ENCODE measurements at regions not wholly inside any gene's neighbourhood (a gene's known extent, or its start where the extent isn't known, plus 50 kb on each side); places are given as distances from the start of the nearest gene placed in this dataset.

DNA sequence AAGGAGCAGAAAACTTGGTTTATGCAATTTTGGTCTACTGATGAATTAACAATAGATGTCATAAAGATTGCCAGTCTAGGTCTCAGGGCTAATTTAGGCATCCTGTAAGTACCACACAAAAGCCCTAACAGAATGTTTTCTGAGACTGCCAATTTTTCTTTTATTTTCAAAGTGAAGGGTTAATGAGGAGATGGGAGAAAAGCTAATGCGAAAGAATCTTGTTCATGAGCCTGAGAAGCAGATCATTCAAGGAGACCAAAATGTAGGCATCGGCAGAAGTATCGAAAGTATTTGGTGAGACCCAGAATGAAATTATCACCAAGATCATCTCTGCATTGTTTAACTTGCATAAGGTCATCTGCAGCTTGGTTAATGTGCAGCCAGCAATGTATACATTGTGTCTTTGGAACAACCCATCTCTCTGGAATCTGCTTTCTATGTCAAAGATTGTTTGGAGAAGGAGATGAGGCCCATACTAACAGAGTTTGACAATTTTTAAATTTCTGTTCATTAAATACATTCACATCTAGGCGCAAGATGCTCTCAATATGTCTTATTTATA is 163.3 kb upstream of the GLI3 start:
- 97% methylated on average over 4 of the region's 4 CpGs for WGBS, 2 experiments (ENCODE audit: insufficient coverage in 1 of 2, insufficient read length in 1 of 2)
- no peaks in the 10 kb centered on the region for H3K27me3 Mint-ChIP-seq (ENCODE audit: insufficient read depth)
- no peaks in the 10 kb centered on the region for H3K36me3 Mint-ChIP-seq (ENCODE audit: low read depth)
- Histone ChIP-seq H3K9ac (ENCODE audit: extremely low read depth, low read length, poor library complexity, severe bottlenecking) (no peak overlapping the region), H3K9me3 (ENCODE audit: control insufficient read depth, low read length) (no peaks in the 10 kb centered on the region), H3K4me1 (ENCODE audit: control insufficient read depth, insufficient read depth, low read length) (no peaks in the 10 kb centered on the region), H3K27ac (ENCODE audit: low read depth, low read length) (no peak overlapping the region), H3K36me3 (ENCODE audit: control insufficient read depth, insufficient read depth, low read length) (no peaks in the 10 kb centered on the region), H3K27me3 (ENCODE audit: control insufficient read depth, insufficient read depth, low read length, poor library complexity, severe bottlenecking) (no peaks in the 10 kb centered on the region), H3K4me3 (ENCODE audit: low read length) (no peak overlapping the region)
- no peak for DNase-seq
- peaks cover 3% of the 10 kb centered on the region for H3K4me1 Mint-ChIP-seq
- H3K4me3 Mint-ChIP-seq, result no peak overlapping the region
- TF ChIP-seq, protein P1, sequence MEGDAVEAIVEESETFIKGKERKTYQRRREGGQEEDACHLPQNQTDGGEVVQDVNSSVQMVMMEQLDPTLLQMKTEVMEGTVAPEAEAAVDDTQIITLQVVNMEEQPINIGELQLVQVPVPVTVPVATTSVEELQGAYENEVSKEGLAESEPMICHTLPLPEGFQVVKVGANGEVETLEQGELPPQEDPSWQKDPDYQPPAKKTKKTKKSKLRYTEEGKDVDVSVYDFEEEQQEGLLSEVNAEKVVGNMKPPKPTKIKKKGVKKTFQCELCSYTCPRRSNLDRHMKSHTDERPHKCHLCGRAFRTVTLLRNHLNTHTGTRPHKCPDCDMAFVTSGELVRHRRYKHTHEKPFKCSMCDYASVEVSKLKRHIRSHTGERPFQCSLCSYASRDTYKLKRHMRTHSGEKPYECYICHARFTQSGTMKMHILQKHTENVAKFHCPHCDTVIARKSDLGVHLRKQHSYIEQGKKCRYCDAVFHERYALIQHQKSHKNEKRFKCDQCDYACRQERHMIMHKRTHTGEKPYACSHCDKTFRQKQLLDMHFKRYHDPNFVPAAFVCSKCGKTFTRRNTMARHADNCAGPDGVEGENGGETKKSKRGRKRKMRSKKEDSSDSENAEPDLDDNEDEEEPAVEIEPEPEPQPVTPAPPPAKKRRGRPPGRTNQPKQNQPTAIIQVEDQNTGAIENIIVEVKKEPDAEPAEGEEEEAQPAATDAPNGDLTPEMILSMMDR (conservative IDR thresholded peaks at IDR 0.05), result no peak
- H3K27ac Mint-ChIP-seq, result no peak overlapping the region
- no peaks in the 10 kb centered on the region for H3K9me3 Mint-ChIP-seq

- Histone ChIP-seq H3K4me1 (ENCODE audit: control insufficient read depth, insufficient read depth, low read length) (no peaks in the 10 kb centered on the region), H3K27me3 (ENCODE audit: control insufficient read depth, insufficient read depth, low read length, poor library complexity, severe bottlenecking) (no peaks in the 10 kb centered on the region), H3K9ac (ENCODE audit: extremely low read depth, low read length, poor library complexity, severe bottlenecking) (no peak overlapping the region), H3K36me3 (ENCODE audit: control insufficient read depth, insufficient read depth, low read length) (no peaks in the 10 kb centered on the region), H3K9me3 (ENCODE audit: control insufficient read depth, low read length) (no peaks in the 10 kb centered on the region), H3K27ac (ENCODE audit: low read depth, low read length) (no peak overlapping the region), H3K4me3 (ENCODE audit: low read length) (no peak overlapping the region)
- TF ChIP-seq, protein P1 (conservative IDR thresholded peaks at IDR 0.05), result no peak
- DNase-seq, result no peak
- H3K4me3 Mint-ChIP-seq, result no peak overlapping the region
- H3K36me3 Mint-ChIP-seq (ENCODE audit: low read depth), result no peaks in the 10 kb centered on the region
- no peaks in the 10 kb centered on the region for H3K4me1 Mint-ChIP-seq
- no peak overlapping the region for H3K27ac Mint-ChIP-seq
- no peaks in the 10 kb centered on the region for H3K27me3 Mint-ChIP-seq (ENCODE audit: insufficient read depth)
- no peaks in the 10 kb centered on the region for H3K9me3 Mint-ChIP-seq
These were observed 158.6 kb upstream of the GLI3 start for GRCh38 chr7:42395607-42396006.

GRCh38 chr7:42392826-42393225 is 155.8 kb upstream of the GLI3 start:
- Histone ChIP-seq H3K4me3 (ENCODE audit: low read length) (no peak overlapping the region), H3K27ac (ENCODE audit: low read depth, low read length) (no peak overlapping the region), H3K27me3 (ENCODE audit: control insufficient read depth, insufficient read depth, low read length, poor library complexity, severe bottlenecking) (no peaks in the 10 kb centered on the region), H3K4me1 (ENCODE audit: control insufficient read depth, insufficient read depth, low read length) (no peaks in the 10 kb centered on the region), H3K9me3 (ENCODE audit: control insufficient read depth, low read length) (no peaks in the 10 kb centered on the region), H3K9ac (ENCODE audit: extremely low read depth, low read length, poor library complexity, severe bottlenecking) (no peak overlapping the region), H3K36me3 (ENCODE audit: control insufficient read depth, insufficient read depth, low read length) (no peaks in the 10 kb centered on the region)
- H3K27me3 Mint-ChIP-seq (ENCODE audit: insufficient read depth), result no peaks in the 10 kb centered on the region
- no peaks in the 10 kb centered on the region for H3K4me1 Mint-ChIP-seq
- H3K27ac Mint-ChIP-seq, result no peak overlapping the region
- no peak overlapping the region for H3K4me3 Mint-ChIP-seq
- WGBS, 2 experiments (ENCODE audit: insufficient coverage in 1 of 2, insufficient read length in 1 of 2), result 94% methylated on average over 3 of the region's 3 CpGs
- no peaks in the 10 kb centered on the region for H3K36me3 Mint-ChIP-seq (ENCODE audit: low read depth)
- no peak for DNase-seq
- TF ChIP-seq, protein P1 (conservative IDR thresholded peaks at IDR 0.05), result no peak
- H3K9me3 Mint-ChIP-seq, result no peaks in the 10 kb centered on the region

Data from endodermal cell (in vitro differentiated cells).